ENCODE measurements at regions not wholly inside any gene's neighbourhood (a gene's known extent, or its start where the extent isn't known, plus 50 kb on each side); places are given as distances from the start of the nearest gene placed in this dataset.
"Not testable (repeated sequence)": the region's sequence is repeated elsewhere in the genome, so short reads cannot be mapped to it uniquely, and the experiment has no call there.

GRCh38 chr2:39494784-39495251 is 57.7 kb upstream of the MAP4K3 start:
- no peak for TF ChIP-seq CTCF (IDR thresholded peaks at IDR 0.05; ENCODE audit: low read depth, low read length, missing control alignments)
- peak; percentile 82 for DNase-seq (ENCODE audit: low read depth)
- H3K4me3 ChIP-seq (ENCODE audit: low read depth, low read length), result no peak overlapping the region
- in situ Hi-C loops (cut with HindIII; ENCODE audit: low sequenced_read_pairs), result no loop called here

- in situ Hi-C loops (cut with HindIII; ENCODE audit: low sequenced_read_pairs), result no loop called here
- DNase-seq (ENCODE audit: low read depth), result no peak
- no peak for TF ChIP-seq CTCF (IDR thresholded peaks at IDR 0.05; ENCODE audit: low read depth, low read length, missing control alignments)
- no peak overlapping the region for H3K4me3 ChIP-seq (ENCODE audit: low read depth, low read length)
These were observed 60.2 kb upstream of the MAP4K3 start for GRCh38 chr2:39497082-39497801.

- in situ Hi-C loops (cut with HindIII; ENCODE audit: low sequenced_read_pairs); DNase-seq (ENCODE audit: low read depth); H3K4me3 ChIP-seq (ENCODE audit: low read depth, low read length): not testable (repeated sequence)
These were observed 61.1 kb upstream of the MAP4K3 start for GRCh38 chr2:39498176-39498575.

- DNase-seq (ENCODE audit: low read depth), result no peak
- in situ Hi-C loops (cut with HindIII; ENCODE audit: low sequenced_read_pairs), result no loop called here
- no peak overlapping the region for H3K4me3 ChIP-seq (ENCODE audit: low read depth, low read length)
- no peak for TF ChIP-seq CTCF (IDR thresholded peaks at IDR 0.05; ENCODE audit: low read depth, low read length, missing control alignments)
These were observed 61.7 kb upstream of the MAP4K3 start for GRCh38 chr2:39498786-39499185.

- H3K4me3 ChIP-seq (ENCODE audit: low read depth, low read length), result no peak overlapping the region
- TF ChIP-seq CTCF (IDR thresholded peaks at IDR 0.05; ENCODE audit: low read depth, low read length, missing control alignments), result no peak
- DNase-seq (ENCODE audit: low read depth), result no peak
- in situ Hi-C loops (cut with HindIII; ENCODE audit: low sequenced_read_pairs), result no loop called here
These were observed 62.3 kb upstream of the MAP4K3 start for GRCh38 chr2:39499336-39499735.

- in situ Hi-C loops (cut with HindIII; ENCODE audit: low sequenced_read_pairs), result no loop called here
- no peak for DNase-seq (ENCODE audit: low read depth)
- no peak overlapping the region for H3K4me3 ChIP-seq (ENCODE audit: low read depth, low read length)
- TF ChIP-seq CTCF (IDR thresholded peaks at IDR 0.05; ENCODE audit: low read depth, low read length, missing control alignments), result no peak
These were observed 64.3 kb upstream of the MAP4K3 start for GRCh38 chr2:39501412-39501811.

- TF ChIP-seq CTCF (IDR thresholded peaks at IDR 0.05; ENCODE audit: low read depth, low read length, missing control alignments), result no peak
- no peak for DNase-seq (ENCODE audit: low read depth)
- H3K4me3 ChIP-seq (ENCODE audit: low read depth, low read length), result no peak overlapping the region
- in situ Hi-C loops (cut with HindIII; ENCODE audit: low sequenced_read_pairs), result no loop called here
These were observed 66.2 kb upstream of the MAP4K3 start for GRCh38 chr2:39503277-39503676.

All from astrocyte of the cerebellum (primary cell).